Esophagus muscularis mucosa (tissue), 4 donors: ENCODE measurements at regions not wholly inside any gene's neighbourhood (a gene's known extent, or its start where the extent isn't known, plus 50 kb on each side); places are given as distances from the start of the nearest gene placed in this dataset.

ENCODE experiments used
- DNase-seq: peaks from one replicate; pipeline ENCODE4 v3.0.0-alpha.2; 2017; ENCODE audit errors: extremely low spot score
- H3K27ac ChIP-seq, 4 donors: fragments of 200-600 bp; sonication (generic); replicated peaks in 1 of 4; 1 replicate in 3 of 4; 2 replicates in 1 of 4; pipeline ENCODE4 v1.5.1; 2016 to 2019; ENCODE audit warnings: mild to moderate bottlenecking in 1 of 4
- H3K27me3 ChIP-seq, 4 donors: fragments of 200-600 bp; sonication (generic); one replicate each; pipeline versions ENCODE4 v1.5.1 to v1.6.0; 2016 to 2019
- H3K36me3 ChIP-seq, 4 donors: fragments of 200-600 bp; sonication (generic); one replicate each; pipeline ENCODE4 v1.5.1; 2016 to 2019
- H3K4me1 ChIP-seq, 4 donors: fragments of 200-600 bp; sonication (generic); one replicate each; pipeline ENCODE4 v1.5.1; 2016 to 2019
- H3K4me3 ChIP-seq, 4 donors: fragments of 200-600 bp; sonication (generic); 1 replicate in 2 of 4; 2 replicates in 2 of 4; pipeline ENCODE4 v1.5.1; 2016 to 2019; ENCODE audit warnings: mild to moderate bottlenecking in 4 of 4, moderate library complexity in 1 of 4
- H3K9me3 ChIP-seq, 4 donors: fragments of 200-600 bp; sonication (generic); 1 replicate in 3 of 4; 2 replicates in 1 of 4; pipeline ENCODE4 v1.5.1; 2016 to 2019
- CTCF ChIP-seq, 3 experiments: fragments of 200-600 bp in 2 of 3; fragments of 450-650 bp in 1 of 3; sonication (generic) in 2 of 3; IDR thresholded peaks; one replicate each; pipeline ENCODE4 v1.5.1; 2017 to 2019; ENCODE audit warnings: antibody characterized with exemption in 3 of 3, mild to moderate bottlenecking in 2 of 3, moderate library complexity in 1 of 3
- EP300 ChIP-seq: sonication (generic); formaldehyde crosslinking; IDR thresholded peaks from one replicate; pipeline ENCODE4 v1.6.1; 2017; ENCODE audit warnings: antibody characterized with exemption
- POLR2A ChIP-seq: fragments of 450-650 bp; IDR thresholded peaks from one replicate; pipeline ENCODE4 v1.6.1; 2017; ENCODE audit warnings: antibody characterized with exemption, moderate library complexity, mild to moderate bottlenecking, low read depth
- POLR2AphosphoS5 ChIP-seq, 2 donors: sonication (generic); formaldehyde crosslinking; IDR thresholded peaks; one replicate each; pipeline ENCODE4 v1.6.1; 2017; ENCODE audit warnings: antibody characterized with exemption in 2 of 2
- WGBS: methylation state at CpG from one replicate; pipeline ENCODE4 v1.1.5; 2018; 5-methylcytosine and 5-hydroxymethylcytosine counted together
- intact Hi-C: fragments of 100-400 bp; cut with DNase I; formaldehyde crosslinking; loops from one replicate; pipeline ENCODE4 v1.15.1; 2023

GRCh38 chr10:30256084-30256483 is 93.0 kb downstream of the MTPAP start:
- Histone ChIP-seq H3K4me3 (no peak overlapping the region), H3K9me3 (peaks cover 0 to 11% (median 5%) of the 10 kb centered on the region in 4 donors), H3K36me3 (no peaks in the 10 kb centered on the region), H3K27ac (no peak overlapping the region), H3K27me3 (no peaks in the 10 kb centered on the region), H3K4me1 (no peaks in the 10 kb centered on the region)
- WGBS, result 89% methylated on average over 1 of the region's 1 CpG
- no peak for TF ChIP-seq CTCF (IDR thresholded peaks at IDR 0.05)
- TF ChIP-seq POLR2AphosphoS5 (IDR thresholded peaks at IDR 0.05), result no peak
- TF ChIP-seq EP300, result no peak
- TF ChIP-seq POLR2A, result no peak
- DNase-seq, result no peak
- intact Hi-C loops, result no loop called here

GRCh38 chr10:30254926-30255325 is 94.2 kb downstream of the MTPAP start:
- WGBS, result 61% methylated on average over 1 of the region's 1 CpG
- intact Hi-C loops, result no loop called here
- Histone ChIP-seq H3K4me3 (no peak overlapping the region), H3K9me3 (peaks cover 0 to 11% (median 5%) of the 10 kb centered on the region in 4 donors), H3K27me3 (no peaks in the 10 kb centered on the region), H3K27ac (no peak overlapping the region), H3K4me1 (no peaks in the 10 kb centered on the region), H3K36me3 (no peaks in the 10 kb centered on the region)
- no peak for TF ChIP-seq POLR2AphosphoS5 (IDR thresholded peaks at IDR 0.05)
- no peak for TF ChIP-seq POLR2A
- no peak for TF ChIP-seq EP300
- TF ChIP-seq CTCF (IDR thresholded peaks at IDR 0.05), result no peak
- no peak for DNase-seq

GRCh38 chr10:30248728-30249127 is 100.3 kb downstream of the MTPAP start:
- no peak for TF ChIP-seq POLR2A
- TF ChIP-seq POLR2AphosphoS5 (IDR thresholded peaks at IDR 0.05), result no peak
- TF ChIP-seq CTCF (IDR thresholded peaks at IDR 0.05), result no peak
- no peak for TF ChIP-seq EP300
- Histone ChIP-seq H3K36me3 (no peaks in the 10 kb centered on the region), H3K27ac (no peak overlapping the region), H3K4me1 (no peaks in the 10 kb centered on the region), H3K4me3 (no peak overlapping the region), H3K9me3 (peaks cover 0 to 10% (median 4%) of the 10 kb centered on the region in 4 donors), H3K27me3 (no peaks in the 10 kb centered on the region)
- WGBS, result 97% methylated on average over 4 of the region's 4 CpGs
- no peak for DNase-seq
- intact Hi-C loops, result loop anchor here (10.0 kb wide), 1 partner anchor 244 kb away; no protein-coding TSS in a partner anchor

GRCh38 chr10:30247704-30248103 is 101.4 kb downstream of the MTPAP start:
- DNase-seq, result no peak
- 88% methylated on average over 4 of the region's 4 CpGs for WGBS
- H3K4me3 ChIP-seq, result no peak overlapping the region
- H3K27ac ChIP-seq, result no peak overlapping the region
- H3K27me3 ChIP-seq, result no peaks in the 10 kb centered on the region
- H3K9me3 ChIP-seq, result no peaks in the 10 kb centered on the region
- no peak for TF ChIP-seq CTCF (IDR thresholded peaks at IDR 0.05)
- TF ChIP-seq POLR2A, result no peak
- no peaks in the 10 kb centered on the region for H3K4me1 ChIP-seq
- H3K36me3 ChIP-seq, result no peaks in the 10 kb centered on the region
- intact Hi-C loops, result loop anchor here (10.0 kb wide), 1 partner anchor 243 kb away; no protein-coding TSS in a partner anchor

GRCh38 chr10:30241422-30242110 is 107.5 kb downstream of the MTPAP start:
- Histone ChIP-seq H3K4me1 (no peaks in the 10 kb centered on the region), H3K36me3 (no peaks in the 10 kb centered on the region), H3K27ac (no peak overlapping the region), H3K27me3 (no peaks in the 10 kb centered on the region), H3K9me3 (no peaks in the 10 kb centered on the region), H3K4me3 (no peak overlapping the region)
- TF ChIP-seq POLR2AphosphoS5 (IDR thresholded peaks at IDR 0.05), result no peak
- whole genome bisulfite sequencing, result 89% methylated on average over 6 of the region's 6 CpGs
- intact Hi-C loops, result loop anchor here (10.0 kb wide), 1 partner anchor 237 kb away; no protein-coding TSS in a partner anchor
- no peak for DNase-seq
